GM18517 (cell line): ENCODE measurements at regions not wholly inside any gene's neighbourhood (a gene's known extent, or its start where the extent isn't known, plus 50 kb on each side); places are given as distances from the start of the nearest gene placed in this dataset.

Experiments
- ATAC-seq: cut with Tn5 transposase; IDR thresholded peaks from one replicate; pipeline ENCODE4 v1.9.1; 2021; ENCODE audit warnings: mild to moderate bottlenecking, moderate library complexity; ENCODE audit not compliant: unreplicated experiment

DNA sequence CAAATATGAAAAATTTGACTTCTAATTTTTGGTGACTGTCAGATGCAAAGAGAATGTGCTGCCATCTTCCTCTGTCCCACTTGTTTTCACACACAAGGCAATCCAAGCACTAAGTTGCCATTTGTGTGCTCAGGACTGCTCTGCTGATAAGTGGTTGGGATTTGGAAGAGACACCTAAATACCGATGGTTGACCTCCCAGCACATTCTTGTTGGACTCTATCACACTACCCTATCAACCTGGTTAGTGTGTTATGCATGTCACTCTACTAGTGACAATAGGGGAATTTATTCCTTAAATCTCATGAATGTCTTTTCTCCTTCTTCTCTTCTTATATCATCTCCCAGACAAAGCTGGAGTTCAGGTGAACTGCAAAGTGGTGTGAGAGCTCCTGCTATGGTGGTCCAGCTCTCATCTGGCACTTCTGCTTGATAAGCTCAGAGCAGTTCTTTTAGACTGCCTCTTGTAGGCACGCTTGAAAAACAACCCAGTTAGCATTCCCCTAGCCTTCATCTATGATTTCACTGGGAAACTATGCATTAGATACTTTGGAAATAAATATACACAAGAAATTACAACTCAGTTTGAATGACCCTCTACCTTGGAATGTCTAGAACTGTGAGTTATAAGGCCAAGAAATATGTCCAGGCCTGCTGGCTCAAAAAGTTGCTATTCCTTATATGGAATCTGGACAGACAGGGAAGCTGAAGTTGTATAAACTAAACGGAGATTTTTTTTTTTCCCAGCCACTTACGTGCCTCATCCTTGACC lies 404.8 kb downstream of the MEIS1 start:
- ATAC-seq = no peak

- ATAC-seq = no peak
Measured at GRCh38 chr2:66840321-66841002, 405.5 kb downstream of the MEIS1 start.

- no peak for ATAC-seq
Measured at GRCh38 chr2:66843847-66844246, 408.9 kb downstream of the MEIS1 start.

DNA sequence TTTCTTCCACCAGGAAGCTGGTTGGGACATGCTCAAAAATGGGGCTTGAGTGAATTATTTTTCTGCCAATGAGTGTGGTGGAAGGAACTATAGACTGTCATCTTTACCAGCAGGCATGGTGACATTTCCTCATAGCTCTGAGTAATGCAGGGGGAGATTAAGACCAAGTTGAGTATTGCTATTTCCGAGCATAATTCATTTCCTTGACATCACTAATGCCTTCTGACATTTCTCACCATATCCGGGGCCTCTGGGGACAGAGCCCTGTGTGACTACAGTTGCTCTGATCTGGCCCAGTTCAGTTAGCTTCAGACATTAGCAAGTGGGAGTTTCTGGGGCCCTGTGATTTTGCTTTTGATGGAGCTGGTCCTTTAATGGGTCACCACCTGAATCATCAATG lies 410.4 kb downstream of the MEIS1 start:
- no peak for ATAC-seq

DNA sequence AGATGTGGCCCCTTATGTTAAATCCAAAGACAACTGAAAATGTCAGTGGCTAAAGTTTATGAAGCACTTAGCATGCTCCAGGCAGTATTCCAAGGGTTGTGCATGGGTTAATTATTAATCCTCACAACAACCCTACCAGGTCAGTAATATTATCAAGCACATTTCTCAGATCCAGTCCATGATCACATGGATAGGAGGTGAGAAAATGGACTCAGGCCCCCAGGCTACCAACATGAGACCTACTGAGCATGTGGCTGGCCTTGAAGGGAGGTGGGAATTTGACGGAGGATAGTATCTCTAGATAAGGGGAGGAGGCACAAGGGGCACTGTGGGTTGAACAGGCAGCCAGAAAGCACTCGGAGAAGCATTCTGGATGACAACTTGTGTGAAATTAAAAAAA lies 412.0 kb downstream of the MEIS1 start:
- no peak for ATAC-seq

DNA sequence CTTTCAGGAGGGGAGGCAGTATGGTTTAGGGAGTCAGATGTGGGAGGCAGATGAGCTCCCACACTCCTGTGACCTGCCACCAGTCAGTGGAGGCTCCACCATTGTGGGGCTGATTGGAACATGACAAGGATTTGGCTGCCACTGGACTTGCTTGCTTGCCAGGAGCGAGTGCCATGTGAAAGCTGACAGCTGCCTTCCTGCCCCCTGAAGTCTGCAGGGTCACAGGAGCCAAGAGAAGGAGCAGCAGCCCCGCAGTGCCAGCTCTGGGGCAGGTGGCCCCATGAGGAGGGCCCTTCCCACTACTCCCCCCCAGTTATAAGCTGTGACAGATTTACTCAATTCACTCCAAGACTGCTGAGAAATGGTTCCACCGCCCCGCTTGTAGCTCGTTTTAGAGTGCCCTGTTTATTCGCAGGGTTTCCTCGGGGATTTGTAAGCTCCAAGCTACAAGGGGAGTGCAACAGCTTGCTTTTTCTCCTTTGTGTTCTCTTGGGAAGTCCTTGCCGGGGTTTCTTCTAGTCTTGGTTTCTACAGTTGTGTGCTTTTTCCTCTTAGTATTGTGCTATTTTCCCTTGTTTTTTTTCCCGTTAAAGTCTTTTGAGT lies 414.3 kb downstream of the MEIS1 start:
- no peak for ATAC-seq

DNA sequence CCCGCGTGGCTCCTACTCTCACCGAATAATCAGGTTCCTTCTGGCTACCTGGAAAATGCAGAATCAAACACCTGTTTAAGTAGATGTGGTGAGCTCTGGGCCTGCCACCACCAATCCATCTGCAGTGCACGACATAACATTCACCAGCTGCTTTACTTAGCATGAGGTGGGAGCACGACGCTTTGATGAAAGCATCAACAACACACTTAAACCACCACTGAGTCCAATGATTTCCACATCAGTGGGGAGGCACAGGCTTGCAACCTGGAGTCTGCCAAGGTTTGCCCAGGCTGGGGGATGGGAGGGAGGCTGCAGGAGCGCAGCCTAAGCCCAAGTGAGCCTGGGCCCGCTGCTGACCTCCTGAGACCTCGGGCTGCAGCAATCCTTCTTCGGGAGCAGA lies 415.5 kb downstream of the MEIS1 start:
- no peak for ATAC-seq

- no peak for ATAC-seq
Measured at GRCh38 chr2:66851449-66851872, 416.5 kb downstream of the MEIS1 start.

- ATAC-seq = no peak
Measured at GRCh38 chr2:66852953-66853352, 418.0 kb downstream of the MEIS1 start.

GRCh38 chr2:66853585-66853984 lies 418.7 kb downstream of the MEIS1 start:
- ATAC-seq = no peak

DNA sequence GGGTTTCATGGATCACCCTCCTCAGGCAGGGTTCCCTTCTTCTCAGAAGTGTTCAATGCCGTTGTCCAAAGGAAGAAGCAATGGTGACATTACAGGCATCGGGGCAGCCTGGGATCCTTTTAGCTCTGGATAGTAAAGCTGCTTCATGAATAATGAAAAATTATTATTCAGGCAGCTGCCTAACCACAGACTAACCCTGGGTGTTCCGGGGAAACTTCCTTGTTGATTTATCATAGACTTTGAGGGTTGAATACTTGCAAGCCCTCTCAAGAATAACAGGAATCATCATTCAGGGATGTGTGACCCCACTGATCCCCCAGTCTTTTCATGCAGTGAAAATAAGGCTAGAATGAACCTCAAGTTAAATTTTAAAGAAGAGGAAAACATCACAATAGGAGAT lies 419.4 kb downstream of the MEIS1 start:
- ATAC-seq = no peak

- ATAC-seq = no peak
Measured at GRCh38 chr2:66862885-66863650, 428.1 kb downstream of the MEIS1 start.

DNA sequence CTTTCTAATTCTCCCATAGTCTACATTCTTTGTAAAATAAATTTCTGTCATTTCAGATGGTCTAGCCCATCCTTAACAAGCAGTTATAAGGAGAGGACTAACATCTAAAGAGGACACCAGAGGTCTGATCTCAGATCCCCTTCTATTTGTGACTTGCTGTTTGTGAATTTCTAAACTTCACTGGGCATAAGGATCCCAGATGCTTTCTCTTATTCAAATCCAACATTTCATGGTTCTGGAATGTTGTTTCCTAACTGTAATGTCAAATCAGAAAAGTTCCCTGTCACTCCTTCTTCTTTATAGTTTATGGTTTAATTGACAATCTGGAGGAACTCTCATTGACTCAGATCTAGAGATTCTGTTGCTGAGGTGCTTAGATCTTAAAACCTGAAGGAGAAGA lies 430.2 kb downstream of the MEIS1 start:
- no peak for ATAC-seq

DNA sequence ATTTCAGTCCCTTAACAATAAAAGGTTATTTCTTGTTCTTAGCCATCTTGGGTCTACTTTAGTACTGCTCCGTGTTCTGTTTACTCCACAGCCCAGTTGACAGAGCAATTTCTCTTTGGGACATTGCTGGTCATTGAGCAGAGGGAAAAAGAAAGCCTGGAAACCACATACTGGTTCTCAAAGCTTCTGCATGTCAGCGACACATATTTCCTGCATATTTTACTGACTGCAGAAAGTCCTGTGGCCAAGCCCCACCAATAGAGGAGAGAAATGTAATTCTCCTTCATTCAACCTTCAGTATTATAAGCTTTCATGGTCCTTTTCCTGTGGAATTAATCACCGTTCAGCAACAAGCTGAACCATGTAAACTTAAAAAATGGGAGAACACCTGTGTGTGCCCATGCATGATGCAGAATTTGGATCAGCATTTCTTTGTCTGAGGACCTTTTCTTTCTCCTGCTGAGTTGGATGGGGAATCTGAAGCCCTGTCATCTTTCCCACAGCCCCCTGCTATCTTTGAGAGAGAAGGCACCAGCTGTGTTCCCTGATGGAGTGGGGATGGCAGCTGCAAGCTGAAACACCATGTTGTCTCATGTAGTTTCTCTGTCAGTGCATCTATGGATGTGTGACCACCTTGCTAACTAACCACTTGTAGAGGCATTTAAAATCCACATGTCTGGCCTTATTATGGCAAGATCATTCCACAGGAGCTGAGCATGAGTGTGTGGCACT lies 431.6 kb downstream of the MEIS1 start:
- no peak for ATAC-seq

DNA sequence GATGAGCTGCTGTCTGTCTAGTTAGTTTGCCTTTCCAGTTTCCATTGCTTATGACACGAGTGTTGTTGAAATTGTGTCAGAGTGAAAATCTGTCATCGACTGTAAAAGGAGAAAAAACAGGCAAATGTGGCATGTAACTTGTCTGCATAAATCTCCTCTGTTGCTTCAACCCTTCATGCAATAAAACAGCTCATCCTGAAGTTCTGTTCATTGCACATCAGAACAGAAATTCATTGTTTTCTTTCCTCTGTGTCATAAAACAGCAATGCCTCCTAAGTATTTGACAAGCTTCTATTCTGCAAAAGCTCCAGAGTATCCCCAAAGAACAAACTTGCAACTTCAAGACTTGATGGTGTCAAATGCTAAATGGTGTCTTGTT lies 432.1 kb downstream of the MEIS1 start:
- no peak for ATAC-seq

- ATAC-seq = no peak
Measured at GRCh38 chr2:66869076-66869475, 434.2 kb downstream of the MEIS1 start.

GRCh38 chr2:66872081-66872985 lies 437.4 kb downstream of the MEIS1 start:
- ATAC-seq = no peak

- ATAC-seq = no peak
Measured at GRCh38 chr2:66872986-66873754, 438.2 kb downstream of the MEIS1 start.

DNA sequence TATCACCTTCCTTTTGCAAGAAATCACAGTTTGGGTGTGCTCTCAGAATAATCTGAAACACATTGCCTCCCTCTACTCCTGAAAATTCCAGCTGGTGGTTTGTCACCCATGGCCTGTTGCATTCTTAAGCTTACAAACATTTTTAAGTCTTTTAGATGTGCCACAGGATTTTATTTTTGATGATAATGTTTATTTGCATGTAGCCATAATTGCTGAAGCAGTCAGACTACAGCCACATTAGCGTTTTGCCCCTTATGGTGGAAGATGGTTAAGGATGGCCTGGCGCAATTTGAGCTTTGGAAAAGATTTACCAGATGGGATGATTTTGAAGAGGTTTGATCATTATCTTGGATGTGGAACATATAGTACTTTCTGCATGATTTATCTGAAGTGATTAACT lies 439.5 kb downstream of the MEIS1 start:
- no peak for ATAC-seq
